Right lung (tissue), 2 donors: ENCODE measurements at regions not wholly inside any gene's neighbourhood (a gene's known extent, or its start where the extent isn't known, plus 50 kb on each side); places are given as distances from the start of the nearest gene placed in this dataset.
A peak's percentile ranks its signal among the peaks of the same experiment; 100 is the strongest.
"Not testable (repeated sequence)": the region's sequence is repeated elsewhere in the genome, so short reads cannot be mapped to it uniquely, and the experiment has no call there.

ENCODE experiments used
- DNase-seq, 2 donors: peaks; one replicate each; pipeline ENCODE4 v3.0.0-alpha.2; 2013

- no peak for DNase-seq
Observed at GRCh38 chr13:28573595-28574373, 78.9 kb upstream of the FLT1 start.

DNA sequence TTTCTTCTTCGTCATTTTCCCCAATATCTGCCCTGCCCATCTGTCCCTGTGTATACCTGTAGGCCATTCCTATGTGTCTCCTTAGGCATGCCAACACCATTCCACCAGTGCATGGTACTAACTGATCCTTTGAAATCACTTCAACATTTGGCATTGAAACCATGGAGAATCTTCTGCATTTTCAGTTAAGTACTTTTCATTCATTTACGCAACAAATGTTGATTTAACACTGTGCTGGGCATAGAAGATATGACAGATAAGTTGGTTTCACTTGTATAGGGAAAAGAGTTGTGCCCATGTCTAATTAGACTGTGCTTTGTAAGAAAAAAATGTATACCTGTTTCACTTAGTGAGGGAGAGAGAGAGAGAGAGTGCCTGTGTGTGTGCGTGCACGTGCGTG, 77.9 kb upstream of the FLT1 start:
- DNase-seq, result no peak

DNA sequence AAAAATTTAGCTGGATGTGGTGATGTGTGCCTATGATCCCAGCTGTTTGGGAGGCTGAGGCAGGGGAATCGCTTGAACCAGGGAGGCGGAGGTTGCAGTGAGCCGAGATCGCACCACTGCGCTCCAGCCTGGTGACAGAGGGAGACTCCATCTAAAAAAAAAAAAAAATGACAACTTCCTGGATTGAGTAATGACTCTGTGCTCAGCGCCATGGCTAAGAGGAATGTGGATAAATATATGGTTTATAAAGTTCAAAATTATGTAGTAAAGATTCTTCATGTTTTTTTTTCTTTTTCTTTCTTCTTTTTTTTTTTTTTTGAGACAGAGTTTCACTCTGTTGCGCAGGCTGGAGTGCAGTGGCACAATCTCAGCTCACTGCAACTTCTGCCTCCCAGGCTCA, 75.4 kb upstream of the FLT1 start:
- DNase-seq, result not testable (repeated sequence)

- no peak for DNase-seq
Observed at GRCh38 chr13:28569886-28570285, 75.0 kb upstream of the FLT1 start.

DNA sequence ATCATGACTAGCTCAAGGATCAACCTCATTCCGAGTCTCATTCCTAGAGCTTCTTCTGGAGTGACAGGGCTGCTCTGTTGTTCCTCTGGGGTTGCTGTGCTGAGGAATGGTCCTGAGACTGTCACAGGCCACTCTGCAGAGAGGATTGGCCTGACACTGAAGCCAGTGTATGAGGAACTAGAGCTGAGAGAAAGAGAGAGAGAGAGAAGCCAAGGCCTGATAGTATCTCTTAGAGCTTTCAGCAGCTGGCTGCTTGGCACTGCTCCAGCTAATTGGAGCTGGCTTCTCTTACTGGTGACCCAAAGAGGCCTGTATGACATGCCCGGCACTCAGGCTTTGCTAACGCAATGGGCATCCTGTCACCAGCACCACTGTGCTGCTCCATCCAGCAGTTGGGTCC, 73.4 kb upstream of the FLT1 start:
- DNase-seq, result peak; percentile 78 to 83

- no peak for DNase-seq
Observed at GRCh38 chr13:28566891-28567290, 72.0 kb upstream of the FLT1 start.

- no peak for DNase-seq
Observed at GRCh38 chr13:28566283-28566682, 71.4 kb upstream of the FLT1 start.

DNA sequence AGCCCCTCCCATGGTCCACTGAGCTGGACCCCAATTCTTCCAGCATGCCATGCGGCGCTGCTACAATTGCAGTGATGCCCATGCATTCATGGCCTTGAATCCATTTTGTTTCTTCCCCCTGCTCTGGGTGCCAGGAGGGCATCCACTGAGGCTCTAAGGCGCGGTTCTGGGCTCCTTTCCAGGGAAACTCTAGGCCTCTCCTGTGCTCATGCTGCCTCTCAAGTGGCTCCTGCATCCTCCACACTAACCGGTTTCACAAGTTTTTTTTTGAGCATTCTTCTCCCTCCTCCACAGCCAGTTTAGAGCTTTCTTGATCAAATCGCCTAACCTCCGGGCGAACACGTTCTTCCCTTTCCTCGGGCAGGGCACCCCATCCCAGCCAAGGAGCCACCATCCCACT, 69.1 kb upstream of the FLT1 start:
- DNase-seq, result peak; percentile 71 to 79

DNA sequence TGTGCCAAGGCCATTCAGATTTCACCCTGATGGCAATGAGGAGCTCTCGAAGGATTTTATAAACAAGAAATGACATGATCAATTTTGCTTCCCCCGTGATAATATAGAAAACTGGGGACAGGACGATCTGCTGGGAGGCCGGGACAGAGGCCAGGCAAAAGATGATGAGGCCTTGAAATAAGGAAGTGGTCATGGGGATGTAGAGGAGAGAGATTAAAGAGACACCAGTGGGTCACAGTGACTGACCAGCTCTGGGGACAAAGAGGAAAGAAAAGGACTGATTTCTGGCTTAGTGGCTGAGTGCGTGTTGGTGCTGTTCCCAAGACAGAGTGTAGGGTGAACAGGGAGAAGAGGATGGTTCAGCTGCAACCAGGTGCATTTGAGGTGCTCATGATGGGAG, 68.7 kb upstream of the FLT1 start:
- no peak for DNase-seq

GRCh38 chr13:28560612-28561011, 65.7 kb upstream of the FLT1 start:
- no peak for DNase-seq

DNA sequence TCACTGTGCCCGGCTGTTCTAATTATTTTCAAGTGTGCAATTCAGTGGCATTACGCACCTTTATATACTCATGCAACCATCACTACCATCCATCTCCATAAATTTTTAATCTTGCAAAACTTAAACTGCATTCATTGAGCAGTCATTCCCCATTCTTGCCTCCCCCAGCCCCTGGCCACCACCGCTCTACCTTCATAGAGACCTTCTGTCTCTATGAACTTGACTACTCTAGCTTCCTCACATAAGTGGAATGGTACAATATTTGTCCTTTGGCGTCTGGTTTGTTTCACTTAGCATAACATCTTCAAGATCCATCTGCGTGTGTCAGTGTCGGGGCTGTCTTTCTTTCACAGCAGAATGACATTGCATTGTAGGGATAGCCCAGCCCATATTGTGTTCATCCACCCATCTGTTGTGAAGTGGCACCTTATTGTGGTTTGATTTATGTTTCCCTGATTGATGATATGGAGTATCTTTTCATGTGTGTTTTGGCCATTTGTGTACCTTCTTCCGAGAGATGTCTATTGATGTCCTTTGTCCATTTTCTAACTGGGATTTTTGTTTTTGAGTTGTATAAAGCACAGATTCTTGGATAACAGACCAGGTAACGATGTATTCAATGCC, 64.8 kb upstream of the FLT1 start:
- DNase-seq, result no peak

DNA sequence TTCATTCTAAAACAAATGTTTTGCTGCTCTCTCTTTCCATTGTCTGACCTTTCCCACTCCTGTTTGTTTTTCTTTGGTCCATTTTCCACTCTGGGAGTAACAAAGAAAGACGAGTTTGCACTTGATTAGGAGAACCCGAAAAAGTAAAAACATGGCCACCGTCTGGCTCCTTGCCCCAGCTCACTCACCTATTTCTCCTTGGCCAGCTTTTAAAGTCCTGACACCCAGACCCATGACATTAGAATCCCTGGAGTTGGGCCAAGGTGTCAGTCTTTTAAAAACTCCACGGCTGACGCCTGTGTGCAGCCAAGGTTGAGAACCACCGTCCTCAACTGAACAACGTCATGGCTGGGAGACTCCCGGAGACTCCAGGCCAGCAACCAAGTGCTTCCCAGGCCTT, 63.6 kb upstream of the FLT1 start:
- no peak for DNase-seq

GRCh38 chr13:28557725-28558520, 63.0 kb upstream of the FLT1 start:
- peak in 1 of 2 donors; percentile 6 for DNase-seq

- DNase-seq, result no peak
Observed at GRCh38 chr13:28555096-28555495, 60.2 kb upstream of the FLT1 start.

DNA sequence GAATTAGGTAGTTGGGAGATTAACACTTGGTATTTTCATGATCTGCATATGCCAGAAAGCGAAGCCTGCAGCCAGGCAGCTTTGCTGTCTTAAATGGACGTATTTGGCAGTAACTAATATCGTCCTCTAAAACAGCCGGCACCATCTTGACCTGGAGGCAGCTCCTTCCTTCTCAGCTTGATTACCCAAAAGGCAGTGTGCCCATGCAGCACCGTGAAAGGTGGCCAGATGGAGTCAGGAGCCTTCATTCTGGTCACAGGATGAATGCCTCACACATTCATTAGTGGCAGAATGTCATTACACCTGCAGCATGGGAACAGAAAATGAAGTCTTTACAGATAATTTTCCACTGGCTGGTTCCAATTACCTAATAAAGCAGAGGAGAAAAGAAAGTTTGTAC, 59.0 kb upstream of the FLT1 start:
- no peak for DNase-seq

DNA sequence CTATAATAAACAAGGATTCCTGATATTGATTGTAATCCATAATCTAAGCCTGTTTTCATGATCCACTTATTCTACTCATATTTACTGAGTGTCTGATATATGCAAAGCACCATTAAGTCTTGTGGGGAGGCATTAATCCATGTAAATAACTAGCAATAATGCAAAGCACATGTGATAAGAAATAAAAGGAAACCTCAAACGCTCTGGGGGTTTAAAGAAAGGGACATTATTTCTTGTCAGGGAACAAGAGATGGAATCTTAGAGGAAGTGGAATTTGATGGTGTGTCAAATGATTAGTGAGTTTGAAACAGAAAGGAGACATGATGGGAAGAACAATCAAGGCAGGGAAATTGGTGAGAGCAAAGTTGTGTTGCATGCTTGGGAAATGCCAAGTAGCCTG, 57.4 kb upstream of the FLT1 start:
- DNase-seq, result no peak

GRCh38 chr13:28551498-28551895, 56.6 kb upstream of the FLT1 start:
- DNase-seq, result no peak

GRCh38 chr13:28550721-28551497, 56.0 kb upstream of the FLT1 start:
- no peak for DNase-seq

GRCh38 chr13:28550091-28550490, 55.2 kb upstream of the FLT1 start:
- DNase-seq, result no peak

- no peak for DNase-seq
Observed at GRCh38 chr13:28548872-28549271, 53.9 kb upstream of the FLT1 start.

DNA sequence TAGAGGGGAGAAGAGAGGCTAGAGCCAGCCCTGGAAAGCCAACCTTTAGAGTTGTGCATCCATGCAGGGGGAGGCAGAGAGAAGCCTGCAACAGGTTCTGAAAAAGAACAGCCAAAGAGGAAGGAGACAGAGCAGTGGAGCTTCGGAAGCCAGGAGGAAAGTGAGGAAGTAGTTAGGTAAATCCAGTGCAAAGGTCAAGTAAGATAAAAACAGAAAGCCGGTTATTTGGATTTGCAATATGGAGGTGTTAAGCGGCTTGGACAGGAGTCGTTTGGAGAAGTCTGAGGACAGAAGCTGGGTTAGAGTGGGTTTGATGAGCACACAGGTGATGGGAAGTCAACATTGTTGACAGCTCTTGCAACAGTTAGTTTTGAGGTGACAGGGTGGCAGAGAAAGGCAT, 53.5 kb upstream of the FLT1 start:
- no peak for DNase-seq
